ENCODE measurements at regions not wholly inside any gene's neighbourhood (a gene's known extent, or its start where the extent isn't known, plus 50 kb on each side); places are given as distances from the start of the nearest gene placed in this dataset.

GRCh38 chr16:73915935-73916334 is 380.7 kb upstream of the PSMD7 start:
- TF ChIP-seq ZNF565 (CRISPR knock-in tag; conservative IDR thresholded peaks at IDR 0.05; ENCODE audit: low read depth) (no peak), CSDC2 (CRISPR knock-in tag; IDR thresholded peaks at IDR 0.05) (no peak), ZFP3 (CRISPR knock-in tag; IDR thresholded peaks at IDR 0.05) (no peak), BACH2 (CRISPR knock-in tag; IDR thresholded peaks at IDR 0.05; ENCODE audit: borderline replicate concordance) (no peak), ARNTL (CRISPR knock-in tag; IDR thresholded peaks at IDR 0.05; ENCODE audit: borderline replicate concordance, low read depth) (no peak)

Measured in SK-N-SH treated with all-trans-retinoic acid at 6 μM for 48 hours (cell line).